ENCODE measurements at regions not wholly inside any gene's neighbourhood (a gene's known extent, or its start where the extent isn't known, plus 50 kb on each side); places are given as distances from the start of the nearest gene placed in this dataset.

DNA sequence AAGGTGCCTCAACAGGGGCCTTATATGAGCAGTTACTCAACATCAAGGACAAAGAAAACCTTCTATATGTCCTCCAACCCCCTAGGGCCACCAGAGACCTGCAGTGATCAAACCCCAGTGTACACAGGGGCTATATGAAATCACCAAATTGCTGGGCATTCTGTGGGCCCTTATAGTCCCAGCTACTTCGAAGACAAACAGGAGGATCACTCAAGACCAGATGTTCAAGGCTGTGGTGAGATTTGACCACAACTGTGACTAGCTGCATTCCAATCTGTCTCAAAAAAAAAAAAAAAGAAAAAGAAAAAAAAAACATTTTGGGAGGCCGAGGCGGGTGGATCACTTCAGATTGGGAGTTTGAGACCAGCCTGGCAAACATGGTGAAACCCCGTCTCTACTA lies 51.0 kb upstream of the PRB2 start:
- TF ChIP-seq, protein P1, sequence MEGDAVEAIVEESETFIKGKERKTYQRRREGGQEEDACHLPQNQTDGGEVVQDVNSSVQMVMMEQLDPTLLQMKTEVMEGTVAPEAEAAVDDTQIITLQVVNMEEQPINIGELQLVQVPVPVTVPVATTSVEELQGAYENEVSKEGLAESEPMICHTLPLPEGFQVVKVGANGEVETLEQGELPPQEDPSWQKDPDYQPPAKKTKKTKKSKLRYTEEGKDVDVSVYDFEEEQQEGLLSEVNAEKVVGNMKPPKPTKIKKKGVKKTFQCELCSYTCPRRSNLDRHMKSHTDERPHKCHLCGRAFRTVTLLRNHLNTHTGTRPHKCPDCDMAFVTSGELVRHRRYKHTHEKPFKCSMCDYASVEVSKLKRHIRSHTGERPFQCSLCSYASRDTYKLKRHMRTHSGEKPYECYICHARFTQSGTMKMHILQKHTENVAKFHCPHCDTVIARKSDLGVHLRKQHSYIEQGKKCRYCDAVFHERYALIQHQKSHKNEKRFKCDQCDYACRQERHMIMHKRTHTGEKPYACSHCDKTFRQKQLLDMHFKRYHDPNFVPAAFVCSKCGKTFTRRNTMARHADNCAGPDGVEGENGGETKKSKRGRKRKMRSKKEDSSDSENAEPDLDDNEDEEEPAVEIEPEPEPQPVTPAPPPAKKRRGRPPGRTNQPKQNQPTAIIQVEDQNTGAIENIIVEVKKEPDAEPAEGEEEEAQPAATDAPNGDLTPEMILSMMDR (IDR thresholded peaks at IDR 0.05), result no peak
- TF ChIP-seq EP300 (IDR thresholded peaks at IDR 0.05) (no peak), POLR2A (IDR thresholded peaks at IDR 0.05; ENCODE audit: low read depth) (no peak), POLR2AphosphoS5 (IDR thresholded peaks at IDR 0.05) (no peak)
